ENCODE measurements at regions not wholly inside any gene's neighbourhood (a gene's known extent, or its start where the extent isn't known, plus 50 kb on each side); places are given as distances from the start of the nearest gene placed in this dataset.
"Not testable (repeated sequence)": the region's sequence is repeated elsewhere in the genome, so short reads cannot be mapped to it uniquely, and the experiment has no call there.

DNA sequence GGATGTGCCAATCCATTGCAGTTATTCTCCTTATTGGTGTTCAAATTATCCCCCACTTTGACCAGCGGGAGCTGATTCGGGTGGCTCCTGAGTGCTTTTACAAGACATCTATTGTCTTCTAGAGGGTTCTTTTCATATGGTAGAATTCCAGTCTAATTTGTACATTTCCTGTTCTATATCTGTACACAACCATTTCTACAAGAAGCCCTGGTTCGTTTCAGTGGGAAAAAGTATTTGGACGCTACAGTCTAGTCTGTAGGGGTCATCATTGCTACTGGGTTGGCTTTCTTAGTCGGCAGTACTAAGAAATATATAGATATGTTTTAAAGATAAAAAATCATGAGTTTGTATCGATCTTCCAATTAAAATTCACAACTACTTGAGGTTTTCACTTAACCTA lies 262.6 kb downstream of the MAP2K6 start:
- FAIRE-seq = no peak

DNA sequence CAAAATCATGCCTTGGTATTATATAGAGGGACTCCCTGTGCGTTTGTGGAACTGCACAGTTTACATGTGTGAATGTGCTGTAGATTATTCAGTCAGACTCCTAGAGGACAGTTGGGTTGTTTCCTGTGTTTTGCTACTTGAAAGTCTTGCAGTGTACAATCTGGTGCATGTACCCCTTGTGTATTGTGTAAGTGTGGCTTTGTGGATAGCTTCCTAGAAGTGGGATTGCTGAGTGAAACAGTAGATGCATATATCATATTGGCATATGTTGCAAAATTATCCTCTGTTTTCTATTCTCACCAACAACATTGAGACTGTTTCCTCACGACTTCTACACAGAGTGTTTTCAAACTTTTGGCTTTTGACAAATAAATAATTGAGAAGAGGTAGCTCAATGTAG lies 263.7 kb downstream of the MAP2K6 start:
- FAIRE-seq = no peak

- no peak for FAIRE-seq
Observed at GRCh38 chr17:69679829-69680228, 265.3 kb downstream of the MAP2K6 start.

DNA sequence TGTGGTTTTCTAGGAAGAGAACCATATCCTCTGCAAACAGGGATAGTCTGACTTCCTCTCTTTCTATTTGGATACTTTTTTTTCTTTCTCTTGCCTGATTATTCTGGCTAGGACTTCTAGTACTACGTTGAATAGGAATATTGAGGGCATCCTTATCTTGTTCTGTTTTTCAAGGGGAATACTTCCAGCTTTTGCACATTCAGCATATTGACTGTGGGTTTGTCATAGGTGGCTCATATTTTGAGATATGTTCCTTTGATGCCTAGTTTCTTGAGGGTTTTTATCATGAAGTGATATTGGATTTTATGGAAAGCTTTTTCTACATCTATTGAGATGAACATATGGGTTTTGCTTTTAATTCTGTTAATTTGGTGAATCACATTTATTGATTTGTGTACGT lies 269.8 kb downstream of the MAP2K6 start:
- FAIRE-seq = no peak

DNA sequence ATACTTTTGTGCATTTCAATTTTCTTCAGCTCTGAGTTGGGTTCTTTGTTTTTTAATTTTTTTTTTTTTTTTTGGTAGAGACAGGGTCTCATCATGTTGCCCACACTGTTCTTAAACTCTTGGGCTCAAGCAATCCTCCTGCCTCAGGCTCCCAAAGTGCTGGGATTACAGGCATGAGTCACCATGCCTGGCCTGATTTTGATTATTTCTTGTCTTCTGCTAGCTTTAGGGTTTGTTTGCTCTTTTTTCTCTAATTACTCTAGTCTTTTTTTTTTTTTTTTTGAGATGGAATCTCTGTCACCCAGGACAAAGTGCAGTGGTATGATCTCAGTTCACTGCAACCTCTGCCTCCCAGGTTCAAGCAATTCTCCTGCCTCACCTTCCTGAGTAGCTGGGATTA lies 270.7 kb downstream of the MAP2K6 start:
- not testable (repeated sequence) for FAIRE-seq

DNA sequence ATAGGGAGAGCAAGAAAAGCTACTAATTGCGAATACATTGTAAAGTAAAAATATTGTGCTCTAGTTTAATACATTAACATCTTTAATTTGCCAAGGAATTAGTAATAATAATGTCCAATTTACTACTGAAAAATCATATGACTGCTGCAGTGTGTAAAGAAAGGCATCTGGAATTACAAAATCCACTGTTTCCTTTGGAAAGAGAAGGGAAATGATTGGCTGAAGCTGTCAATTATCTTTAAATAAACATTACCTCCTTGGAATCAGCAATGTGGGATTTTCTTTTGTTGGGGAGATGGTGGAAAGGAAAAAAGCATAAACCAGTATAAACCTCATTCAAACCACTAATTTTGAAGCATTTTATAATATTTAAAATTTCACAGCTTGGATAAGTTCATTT lies 276.0 kb downstream of the MAP2K6 start:
- no peak for FAIRE-seq

DNA sequence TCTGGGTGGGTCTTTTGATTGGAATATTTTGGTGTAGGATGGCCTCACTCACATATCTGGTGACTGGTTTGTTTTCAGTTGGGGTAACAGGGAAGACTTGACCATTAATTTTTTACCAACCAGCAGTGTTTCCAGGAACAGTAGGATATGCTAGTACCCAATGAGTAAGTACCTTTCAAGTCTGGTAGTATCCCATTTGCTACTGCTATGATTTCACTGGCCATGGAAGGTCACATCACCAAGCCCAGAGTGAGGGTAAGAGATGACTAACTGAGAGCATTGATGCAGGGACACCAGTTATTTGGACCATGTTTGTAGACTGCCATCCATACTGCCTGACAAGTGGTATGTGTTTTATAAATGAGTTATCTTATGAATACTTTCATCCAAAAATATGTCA lies 277.7 kb downstream of the MAP2K6 start:
- FAIRE-seq = no peak

DNA sequence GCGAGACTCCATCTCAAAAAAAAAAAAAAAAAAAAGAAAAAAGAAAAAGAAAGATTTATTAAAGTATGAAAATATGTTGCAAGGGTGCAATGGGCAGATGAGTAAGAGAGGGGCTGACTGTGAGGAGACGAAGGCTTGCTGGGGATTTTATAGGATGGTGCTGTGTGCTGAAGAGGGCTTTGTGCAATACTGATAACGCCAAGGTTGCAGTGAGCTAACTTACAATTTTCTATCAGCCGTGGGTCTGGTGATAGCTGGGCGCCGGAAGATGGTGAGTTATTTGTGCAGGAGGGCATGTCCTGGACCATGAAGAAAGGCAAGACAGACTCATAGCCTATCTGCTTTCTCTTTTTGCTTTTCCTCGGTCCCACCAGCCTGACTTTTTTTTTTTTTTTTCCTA lies 281.1 kb downstream of the MAP2K6 start:
- FAIRE-seq = no peak

GRCh38 chr17:69696650-69697049 lies 282.2 kb downstream of the MAP2K6 start:
- FAIRE-seq = no peak

DNA sequence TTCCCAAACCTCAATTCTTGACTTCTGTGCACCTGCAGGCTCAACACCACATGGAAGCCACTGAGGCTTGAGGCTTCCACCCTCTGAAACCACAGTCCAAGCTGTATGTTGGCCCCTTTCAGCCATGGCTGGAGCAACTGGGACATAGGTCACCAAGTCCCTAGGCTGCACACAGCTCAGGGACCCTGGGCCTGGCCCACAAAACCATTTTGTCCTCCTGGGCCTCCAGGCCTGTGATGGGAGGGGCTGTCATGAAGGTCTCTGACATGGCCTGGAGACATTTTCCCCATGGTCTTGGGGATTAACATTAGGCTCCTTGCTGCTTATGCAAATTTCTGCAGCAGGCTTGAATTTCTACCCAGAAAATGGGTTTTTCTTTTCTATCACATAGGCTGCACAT lies 283.9 kb downstream of the MAP2K6 start:
- FAIRE-seq = not testable (repeated sequence)

GRCh38 chr17:69702078-69702477 lies 287.6 kb downstream of the MAP2K6 start:
- no peak for FAIRE-seq

DNA sequence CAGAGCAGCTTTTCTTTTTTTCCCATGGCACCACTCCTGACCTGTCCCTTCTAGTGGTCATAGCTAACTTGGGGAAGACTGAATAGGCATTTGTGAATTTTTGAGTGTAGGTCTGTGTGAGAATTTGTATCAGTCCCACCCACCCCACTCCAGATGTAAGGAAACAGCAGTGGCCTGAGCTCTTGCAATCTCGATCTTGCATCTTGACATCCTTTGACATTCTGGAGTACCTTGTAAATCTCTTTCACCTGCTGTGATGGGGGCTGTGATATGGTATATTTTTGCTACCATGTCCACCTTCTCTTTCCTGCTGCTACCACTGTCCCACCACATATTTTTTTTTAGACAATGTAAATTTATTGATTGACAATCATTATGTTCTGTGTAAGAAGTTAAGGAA lies 289.3 kb downstream of the MAP2K6 start:
- FAIRE-seq = no peak

- FAIRE-seq = no peak
Observed at GRCh38 chr17:69704935-69705334, 290.4 kb downstream of the MAP2K6 start.

DNA sequence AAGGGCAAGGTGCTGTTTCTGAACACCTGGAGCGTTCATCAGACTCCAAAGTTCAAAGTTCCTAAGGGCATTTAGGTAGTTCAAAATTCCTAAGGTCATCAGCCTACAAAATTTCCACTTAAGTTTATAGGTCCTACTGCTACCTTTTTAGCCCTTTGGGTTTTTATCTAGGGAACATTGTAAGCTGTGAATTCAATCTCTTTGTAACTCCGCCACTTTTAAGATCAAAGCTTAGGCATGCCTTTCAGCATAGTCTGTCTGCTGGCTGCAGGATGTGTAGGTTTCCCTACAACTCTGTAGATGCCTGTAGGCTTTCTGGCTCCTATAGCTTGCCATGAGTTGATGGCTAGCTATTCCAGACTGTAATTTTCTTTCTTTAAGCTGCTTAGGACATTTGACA lies 291.6 kb downstream of the MAP2K6 start:
- FAIRE-seq = no peak

DNA sequence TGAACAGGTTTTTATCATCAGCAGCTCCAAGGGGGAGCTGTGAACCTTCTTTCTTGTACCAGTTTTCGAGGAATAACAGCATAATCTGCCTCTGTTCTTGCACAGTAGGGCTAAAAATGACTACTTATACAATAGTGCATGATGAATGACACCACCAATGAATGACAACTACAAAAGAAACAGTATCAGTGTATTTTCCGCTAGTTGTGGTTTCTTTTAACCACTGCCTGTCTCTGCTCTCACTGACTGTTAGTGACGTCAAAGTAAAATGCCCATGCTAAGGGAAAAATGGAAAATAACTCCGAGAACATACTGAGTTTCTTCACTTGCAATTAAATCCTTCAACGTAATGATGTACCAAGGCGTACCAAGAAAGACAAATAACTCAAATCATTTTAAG lies 294.9 kb downstream of the MAP2K6 start:
- FAIRE-seq = no peak

GRCh38 chr17:69710926-69711325 lies 296.4 kb downstream of the MAP2K6 start:
- FAIRE-seq = no peak

GRCh38 chr17:69711541-69711940 lies 297.0 kb downstream of the MAP2K6 start:
- peak; percentile 90 for FAIRE-seq

DNA sequence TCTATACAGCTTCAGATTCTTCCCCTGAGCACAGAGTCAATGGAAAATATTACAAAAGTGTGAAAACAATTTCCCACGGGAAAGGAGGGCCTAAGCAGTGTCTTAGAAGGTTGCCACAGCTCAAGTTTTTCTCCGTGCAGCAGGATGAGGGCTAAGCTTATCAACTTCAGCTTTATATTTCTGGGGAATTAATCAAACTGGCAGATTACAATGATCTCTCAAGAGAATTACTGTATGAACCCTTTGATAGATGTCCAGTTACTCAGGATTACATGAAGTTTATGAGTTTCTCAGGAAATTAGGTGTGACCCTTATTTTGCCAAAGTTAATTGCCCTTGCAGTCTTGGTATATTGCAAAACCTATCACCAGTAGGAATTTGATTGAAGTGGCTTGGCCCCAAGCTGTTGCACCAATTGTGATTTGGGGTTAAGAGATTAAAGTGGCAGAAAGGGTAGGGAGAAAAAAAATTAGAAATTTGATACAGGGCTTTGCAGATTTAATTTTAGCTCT lies 298.4 kb downstream of the MAP2K6 start:
- peak; percentile 99 for FAIRE-seq

GRCh38 chr17:69713815-69714214 lies 299.3 kb downstream of the MAP2K6 start:
- FAIRE-seq = no peak

GRCh38 chr17:69714669-69715068 lies 300.2 kb downstream of the MAP2K6 start:
- no peak for FAIRE-seq

- FAIRE-seq = no peak
Observed at GRCh38 chr17:69715656-69716055, 301.2 kb downstream of the MAP2K6 start.

GRCh38 chr17:69716556-69716955 lies 302.1 kb downstream of the MAP2K6 start:
- FAIRE-seq = peak; percentile 98

- no peak for FAIRE-seq
Observed at GRCh38 chr17:69717214-69717613, 302.7 kb downstream of the MAP2K6 start.

- FAIRE-seq = no peak
Observed at GRCh38 chr17:69717819-69718218, 303.3 kb downstream of the MAP2K6 start.

- FAIRE-seq = peak; percentile 97
Observed at GRCh38 chr17:69719474-69720048, 305.1 kb downstream of the MAP2K6 start.

GRCh38 chr17:69722518-69722917 lies 308.0 kb downstream of the MAP2K6 start:
- no peak for FAIRE-seq
